ENCODE measurements at regions not wholly inside any gene's neighbourhood (a gene's known extent, or its start where the extent isn't known, plus 50 kb on each side); places are given as distances from the start of the nearest gene placed in this dataset.

GRCh38 chr21:28834335-28835238 lies 158.1 kb downstream of the LTN1 start:
- no peak for TF ChIP-seq EZH2 (IDR thresholded peaks at IDR 0.05; ENCODE audit: insufficient read depth, poor library complexity, severe bottlenecking)
- no peak for TF ChIP-seq EZH2phosphoT487 (IDR thresholded peaks at IDR 0.05; ENCODE audit: insufficient read depth, low read depth)

Data from GM23248 (cell line).